ENCODE measurements at regions not wholly inside any gene's neighbourhood (a gene's known extent, or its start where the extent isn't known, plus 50 kb on each side); places are given as distances from the start of the nearest gene placed in this dataset.

DNA sequence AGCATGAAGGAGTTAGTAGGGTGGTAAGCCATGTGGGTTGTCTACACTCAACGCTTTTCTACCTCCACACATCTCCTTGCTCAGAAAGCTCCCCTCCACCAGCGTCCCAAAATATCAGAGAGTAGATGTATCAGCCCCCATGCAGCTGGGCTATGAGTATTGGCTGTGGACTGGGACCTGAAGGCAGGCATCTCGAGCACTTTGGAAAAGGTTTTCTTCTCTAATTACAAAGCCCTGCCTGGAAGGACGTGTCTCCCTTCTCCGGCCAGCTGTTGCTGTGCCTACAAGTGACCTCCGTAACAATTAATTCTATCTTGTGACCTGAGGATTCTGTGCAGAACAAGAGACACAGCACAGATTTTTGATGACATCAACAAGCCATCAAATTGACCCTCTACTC, 142.0 kb upstream of the RUNX1 start:
- TF ChIP-seq, protein P1, sequence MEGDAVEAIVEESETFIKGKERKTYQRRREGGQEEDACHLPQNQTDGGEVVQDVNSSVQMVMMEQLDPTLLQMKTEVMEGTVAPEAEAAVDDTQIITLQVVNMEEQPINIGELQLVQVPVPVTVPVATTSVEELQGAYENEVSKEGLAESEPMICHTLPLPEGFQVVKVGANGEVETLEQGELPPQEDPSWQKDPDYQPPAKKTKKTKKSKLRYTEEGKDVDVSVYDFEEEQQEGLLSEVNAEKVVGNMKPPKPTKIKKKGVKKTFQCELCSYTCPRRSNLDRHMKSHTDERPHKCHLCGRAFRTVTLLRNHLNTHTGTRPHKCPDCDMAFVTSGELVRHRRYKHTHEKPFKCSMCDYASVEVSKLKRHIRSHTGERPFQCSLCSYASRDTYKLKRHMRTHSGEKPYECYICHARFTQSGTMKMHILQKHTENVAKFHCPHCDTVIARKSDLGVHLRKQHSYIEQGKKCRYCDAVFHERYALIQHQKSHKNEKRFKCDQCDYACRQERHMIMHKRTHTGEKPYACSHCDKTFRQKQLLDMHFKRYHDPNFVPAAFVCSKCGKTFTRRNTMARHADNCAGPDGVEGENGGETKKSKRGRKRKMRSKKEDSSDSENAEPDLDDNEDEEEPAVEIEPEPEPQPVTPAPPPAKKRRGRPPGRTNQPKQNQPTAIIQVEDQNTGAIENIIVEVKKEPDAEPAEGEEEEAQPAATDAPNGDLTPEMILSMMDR (IDR thresholded peaks at IDR 0.05), result no peak
- TF ChIP-seq POLR2A (IDR thresholded peaks at IDR 0.05), result no peak
